RWPE2 (cell line): ENCODE measurements at regions not wholly inside any gene's neighbourhood (a gene's known extent, or its start where the extent isn't known, plus 50 kb on each side); places are given as distances from the start of the nearest gene placed in this dataset.

Experiments used
- ATAC-seq: fragments of 200-7000 bp; cut with Tn5 transposase; 3 replicates; pipeline ENCODE4 v1.9.1; 2021; ENCODE audit warnings: low read depth
- DNase-seq: peaks from one replicate; pipeline ENCODE4 v3.0.0-alpha.2; 2020; ENCODE audit warnings: low spot score
- H3K27ac ChIP-seq: fragments of 450-650 bp; 2 replicates; pipeline ENCODE4 v1.5.1; 2017; ENCODE audit warnings: mild to moderate bottlenecking; ENCODE audit not compliant: poor library complexity, severe bottlenecking
- H3K27me3 ChIP-seq: fragments of 250-450 bp; sonication (Bioruptor Pico); 2 replicates; pipeline ENCODE4 v1.5.1; 2021; ENCODE audit warnings: mild to moderate bottlenecking, moderate library complexity; ENCODE audit not compliant: insufficient read depth, poor library complexity, severe bottlenecking
- H3K36me3 ChIP-seq: fragments of 250-450 bp; sonication (Bioruptor Pico); 2 replicates; pipeline ENCODE4 v1.5.1; 2020; ENCODE audit warnings: low read depth, mild to moderate bottlenecking, moderate library complexity
- H3K4me1 ChIP-seq: fragments of 250-450 bp; sonication (Bioruptor Pico); 2 replicates; pipeline ENCODE4 v1.5.1; 2021; ENCODE audit warnings: mild to moderate bottlenecking, moderate library complexity; ENCODE audit not compliant: insufficient read depth, poor library complexity, severe bottlenecking
- H3K4me3 ChIP-seq: fragments of 250-450 bp; sonication (Bioruptor Pico); 2 replicates; pipeline ENCODE4 v1.5.1; 2021; ENCODE audit warnings: mild to moderate bottlenecking, moderate library complexity; ENCODE audit not compliant: severe bottlenecking
- H3K9me3 ChIP-seq: fragments of 250-450 bp; sonication (Bioruptor Pico); 2 replicates; pipeline ENCODE4 v1.5.1; 2021; ENCODE audit warnings: mild to moderate bottlenecking, moderate library complexity; ENCODE audit not compliant: severe bottlenecking
- CTCF ChIP-seq: fragments of 450-650 bp; IDR thresholded peaks from one replicate; pipeline ENCODE4 v1.5.1; 2017; ENCODE audit warnings: mild to moderate bottlenecking, moderate library complexity; ENCODE audit not compliant: poor library complexity, severe bottlenecking

GRCh38 chr4:167713756-167714155 lies 378.6 kb upstream of the ANXA10 start:
- Histone ChIP-seq H3K27me3 (no peaks in the 10 kb centered on the region), H3K4me3 (no peak overlapping the region), H3K36me3 (no peaks in the 10 kb centered on the region), H3K27ac (no peak overlapping the region), H3K9me3 (no peaks in the 10 kb centered on the region), H3K4me1 (no peaks in the 10 kb centered on the region)
- no peak for TF ChIP-seq CTCF
- ATAC-seq (no peak), DNase-seq (no peak)

GRCh38 chr4:167715176-167715575 lies 377.2 kb upstream of the ANXA10 start:
- Histone ChIP-seq H3K4me3 (no peak overlapping the region), H3K36me3 (no peaks in the 10 kb centered on the region), H3K4me1 (no peaks in the 10 kb centered on the region), H3K9me3 (no peaks in the 10 kb centered on the region), H3K27me3 (no peaks in the 10 kb centered on the region), H3K27ac (no peak overlapping the region)
- DNase-seq, result no peak
- peak; percentile 66; the same call in 2 of the 3 replicates for ATAC-seq
- TF ChIP-seq CTCF, result no peak

- Histone ChIP-seq H3K4me1 (peaks cover 7% of the 10 kb centered on the region), H3K4me3 (no peak overlapping the region), H3K27me3 (no peaks in the 10 kb centered on the region), H3K27ac (no peak overlapping the region), H3K9me3 (no peaks in the 10 kb centered on the region), H3K36me3 (no peaks in the 10 kb centered on the region)
- TF ChIP-seq CTCF, result no peak
- DNase-seq, result no peak
- no peak for ATAC-seq
Observed at GRCh38 chr4:167717495-167717894, 374.8 kb upstream of the ANXA10 start.

GRCh38 chr4:167721617-167722486 lies 370.5 kb upstream of the ANXA10 start:
- peak; percentile 61; the same call in 2 of the 3 replicates for ATAC-seq
- peak overlapping the region; percentile 5 for H3K27ac ChIP-seq
- no peak overlapping the region for H3K4me3 ChIP-seq
- no peaks in the 10 kb centered on the region for H3K36me3 ChIP-seq
- H3K9me3 ChIP-seq, result no peaks in the 10 kb centered on the region
- H3K27me3 ChIP-seq, result no peaks in the 10 kb centered on the region
- DNase-seq, result no peak
- peaks cover 7% of the 10 kb centered on the region for H3K4me1 ChIP-seq
- TF ChIP-seq CTCF, result no peak

GRCh38 chr4:167722487-167722808 lies 369.9 kb upstream of the ANXA10 start:
- ATAC-seq, result no peak
- no peak overlapping the region for H3K27ac ChIP-seq
- no peaks in the 10 kb centered on the region for H3K9me3 ChIP-seq
- no peak for TF ChIP-seq CTCF
- H3K4me1 ChIP-seq, result peaks cover 7% of the 10 kb centered on the region
- DNase-seq, result no peak
- H3K36me3 ChIP-seq, result no peaks in the 10 kb centered on the region
- no peaks in the 10 kb centered on the region for H3K27me3 ChIP-seq
- H3K4me3 ChIP-seq, result no peak overlapping the region
